HG02623 (cell line): ENCODE measurements at regions not wholly inside any gene's neighbourhood (a gene's known extent, or its start where the extent isn't known, plus 50 kb on each side); places are given as distances from the start of the nearest gene placed in this dataset.
"Not testable (repeated sequence)": the region's sequence is repeated elsewhere in the genome, so short reads cannot be mapped to it uniquely, and the experiment has no call there.

ENCODE experiments used
- ATAC-seq: cut with Tn5 transposase; IDR thresholded peaks from one replicate; pipeline ENCODE4 v1.9.1; 2021; ENCODE audit warnings: moderate library complexity; ENCODE audit not compliant: unreplicated experiment

GRCh38 chr10:27390681-27391080 is 113.4 kb upstream of the RAB18 start:
- ATAC-seq: no peak

GRCh38 chr10:27388761-27389399 is 115.2 kb upstream of the RAB18 start:
- ATAC-seq: no peak

GRCh38 chr10:27383595-27384542 is 120.2 kb upstream of the RAB18 start:
- ATAC-seq: no peak

- no peak for ATAC-seq
Measured at GRCh38 chr10:27382176-27382575, 121.9 kb upstream of the RAB18 start.

GRCh38 chr10:27380929-27381358 is 123.2 kb upstream of the RAB18 start:
- ATAC-seq: no peak

GRCh38 chr10:27379041-27379440 is 125.1 kb upstream of the RAB18 start:
- ATAC-seq: not testable (repeated sequence)

- no peak for ATAC-seq
Measured at GRCh38 chr10:27373566-27374160, 130.4 kb upstream of the RAB18 start.

- no peak for ATAC-seq
Measured at GRCh38 chr10:27372095-27372494, 131.5 kb upstream of the ACBD5 start.

GRCh38 chr10:27371375-27371774 is 130.8 kb upstream of the ACBD5 start:
- ATAC-seq: not testable (repeated sequence)

GRCh38 chr10:27369880-27370279 is 129.3 kb upstream of the ACBD5 start:
- no peak for ATAC-seq

- ATAC-seq: no peak
Measured at GRCh38 chr10:27368706-27369105, 128.1 kb upstream of the ACBD5 start.

GRCh38 chr10:27366769-27367168 is 126.2 kb upstream of the ACBD5 start:
- no peak for ATAC-seq

- no peak for ATAC-seq
Measured at GRCh38 chr10:27364028-27364427, 123.4 kb upstream of the ACBD5 start.

- peak; percentile 95 for ATAC-seq
Measured at GRCh38 chr10:27360581-27361172, 120.1 kb upstream of the ACBD5 start.

- no peak for ATAC-seq
Measured at GRCh38 chr10:27359792-27360355, 119.3 kb upstream of the ACBD5 start.

GRCh38 chr10:27356738-27357137 is 116.1 kb upstream of the ACBD5 start:
- no peak for ATAC-seq

GRCh38 chr10:27355918-27356573 is 115.4 kb upstream of the ACBD5 start:
- no peak for ATAC-seq

- peak; percentile 96 for ATAC-seq
Measured at GRCh38 chr10:27354643-27355270, 114.2 kb upstream of the ACBD5 start.

GRCh38 chr10:27354100-27354499 is 113.5 kb upstream of the ACBD5 start:
- peak; percentile 6 for ATAC-seq

- ATAC-seq: no peak
Measured at GRCh38 chr10:27349987-27350386, 109.4 kb upstream of the ACBD5 start.
